ENCODE measurements at regions not wholly inside any gene's neighbourhood (a gene's known extent, or its start where the extent isn't known, plus 50 kb on each side); places are given as distances from the start of the nearest gene placed in this dataset.
"Not testable (repeated sequence)": the region's sequence is repeated elsewhere in the genome, so short reads cannot be mapped to it uniquely, and the experiment has no call there.

DNA sequence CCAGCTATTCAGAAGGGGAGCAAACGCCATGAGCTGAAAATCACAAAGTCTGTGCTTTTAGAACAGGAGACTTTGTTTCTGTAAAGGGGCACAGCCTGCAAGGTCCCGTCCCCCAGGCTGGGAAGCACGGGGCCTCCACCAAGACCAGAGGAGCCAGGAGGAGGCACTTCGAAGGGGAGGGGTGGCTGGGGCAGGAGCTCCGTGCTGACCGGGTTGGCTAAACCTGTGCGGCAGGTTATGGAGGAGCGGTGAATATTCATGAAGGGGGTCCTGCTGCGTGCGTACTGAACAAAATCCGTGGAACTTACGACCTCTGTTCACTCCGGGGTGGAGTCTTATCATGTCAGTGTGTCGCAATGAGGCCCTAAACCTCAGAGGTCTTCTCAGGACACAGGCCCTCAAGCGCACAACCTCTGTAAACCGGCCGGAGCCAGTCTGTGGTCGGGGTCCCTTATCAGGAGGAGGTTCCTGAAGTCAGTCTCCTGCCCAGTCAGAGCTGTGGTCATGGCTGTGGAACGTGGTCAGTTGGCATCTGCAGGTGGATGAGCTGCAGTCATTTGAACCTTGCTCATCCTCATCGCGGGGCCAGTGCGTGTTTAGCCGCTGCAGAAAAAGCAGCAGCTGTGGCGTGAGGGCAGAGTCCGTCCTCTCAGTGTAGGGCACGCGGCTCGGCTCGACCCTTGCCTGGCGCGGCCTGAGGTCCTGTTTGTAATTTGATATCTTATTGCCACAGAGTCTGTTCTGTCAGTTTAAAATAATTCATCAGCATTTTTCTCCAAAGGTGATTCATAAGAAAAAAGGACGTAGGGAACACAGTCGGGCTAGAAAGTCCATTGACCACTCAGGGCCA lies 5507.7 kb upstream of the TPTE start:
- DNase-seq (ENCODE audit: low read depth): not testable (repeated sequence)

DNA sequence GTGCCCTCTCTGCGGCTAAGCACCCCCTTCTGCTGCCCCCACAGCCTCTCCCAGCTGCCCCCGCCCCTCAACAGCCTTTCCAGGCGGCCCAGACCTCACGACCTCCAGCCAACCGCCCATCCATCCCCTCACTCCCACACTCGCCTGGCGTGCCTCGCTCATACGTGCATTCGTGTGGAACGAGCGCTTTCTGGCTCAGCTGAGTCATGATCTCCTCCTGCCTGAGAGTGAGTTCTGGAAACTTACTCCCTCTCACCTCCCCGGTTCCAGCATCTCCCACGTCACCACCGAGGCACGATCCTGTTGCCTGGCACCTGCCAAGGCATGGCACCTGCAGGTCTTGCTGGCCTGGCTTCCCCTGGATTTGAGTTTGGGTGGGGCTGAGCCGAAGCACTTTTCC lies 5506.2 kb upstream of the TPTE start:
- DNase-seq (ENCODE audit: low read depth): not testable (repeated sequence)

DNA sequence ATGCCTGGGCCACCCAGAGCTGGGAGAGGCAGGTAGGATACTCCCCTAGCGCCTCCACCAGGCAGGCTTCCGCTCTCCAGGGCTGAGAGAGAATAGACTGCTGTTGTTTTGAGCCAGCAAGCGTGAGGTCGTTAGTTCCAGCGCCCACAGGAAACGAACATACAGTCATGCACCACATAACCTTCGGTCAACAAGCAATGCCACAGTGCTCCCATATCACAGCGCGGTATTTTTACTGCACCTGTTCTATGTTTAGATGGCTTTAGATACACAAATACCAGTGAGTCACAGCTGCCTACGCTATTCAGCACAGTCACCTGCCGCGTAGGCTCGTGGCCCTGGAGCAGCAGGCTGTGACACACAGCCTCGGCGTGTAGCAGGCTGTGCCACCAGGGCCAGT lies 5502.3 kb upstream of the TPTE start:
- not testable (repeated sequence) for DNase-seq (ENCODE audit: low read depth)

DNA sequence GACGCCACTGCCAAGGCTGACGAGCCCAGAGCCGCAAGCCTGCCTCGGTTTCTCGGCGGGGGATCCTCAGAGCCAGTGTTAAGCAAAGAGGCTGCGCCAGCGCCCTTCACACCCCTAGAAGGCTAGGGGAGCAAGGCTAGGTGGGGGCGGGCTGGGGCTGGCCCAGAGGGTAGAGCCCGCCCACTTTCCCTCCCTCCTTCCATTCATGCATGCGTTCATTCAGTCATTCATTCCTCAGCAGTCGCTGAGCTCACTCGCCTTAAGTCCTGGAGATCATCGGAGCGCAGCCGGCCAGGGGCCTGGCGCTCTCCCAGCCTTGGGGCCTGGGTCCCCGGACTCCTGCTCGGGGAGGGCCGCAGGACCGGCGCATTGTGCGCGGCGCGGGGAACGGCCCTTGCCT lies 5499.6 kb upstream of the TPTE start:
- DNase-seq (ENCODE audit: low read depth): not testable (repeated sequence)

DNA sequence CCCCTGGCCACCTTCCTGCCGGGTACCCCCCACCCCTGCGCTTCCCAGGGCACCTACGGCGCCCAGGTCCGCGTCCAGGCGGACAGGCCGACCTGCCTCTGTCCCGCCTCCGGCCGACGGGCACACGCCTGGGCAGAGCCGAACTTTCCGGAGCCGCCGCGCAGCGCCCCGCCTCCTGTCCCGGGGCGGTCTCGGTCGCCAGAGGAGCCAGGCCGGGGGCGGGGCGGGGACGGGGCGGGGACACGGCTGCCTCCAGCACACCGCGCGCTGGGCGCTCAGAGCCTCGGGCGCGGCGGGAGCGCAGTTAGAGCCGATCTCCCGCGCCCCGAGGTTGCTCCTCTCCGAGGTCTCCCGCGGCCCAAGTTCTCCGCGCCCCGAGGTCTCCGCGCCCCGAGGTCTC lies 5499.1 kb upstream of the TPTE start:
- DNase-seq (ENCODE audit: low read depth): not testable (repeated sequence)

DNA sequence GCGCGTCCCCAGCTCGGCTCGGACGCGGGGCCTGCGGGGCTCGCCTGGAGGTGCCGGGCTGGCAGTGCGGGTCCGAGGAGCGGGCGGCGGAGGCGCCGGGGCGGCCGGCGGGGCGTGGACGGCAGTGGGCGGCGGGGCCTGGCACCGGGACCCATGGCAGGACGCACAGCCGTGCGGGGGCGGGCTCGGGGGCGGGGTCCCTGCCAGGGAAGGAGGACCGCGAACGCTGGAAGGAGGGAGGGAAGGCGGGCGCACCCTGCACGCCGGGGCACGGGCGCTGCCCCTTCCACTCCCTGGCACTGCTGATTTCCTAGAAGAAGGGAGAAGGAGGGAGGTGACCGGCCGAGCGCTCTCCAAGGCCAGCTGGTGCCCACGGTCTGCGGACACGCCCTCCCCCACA lies 5498.6 kb upstream of the TPTE start:
- DNase-seq (ENCODE audit: low read depth): not testable (repeated sequence)

DNA sequence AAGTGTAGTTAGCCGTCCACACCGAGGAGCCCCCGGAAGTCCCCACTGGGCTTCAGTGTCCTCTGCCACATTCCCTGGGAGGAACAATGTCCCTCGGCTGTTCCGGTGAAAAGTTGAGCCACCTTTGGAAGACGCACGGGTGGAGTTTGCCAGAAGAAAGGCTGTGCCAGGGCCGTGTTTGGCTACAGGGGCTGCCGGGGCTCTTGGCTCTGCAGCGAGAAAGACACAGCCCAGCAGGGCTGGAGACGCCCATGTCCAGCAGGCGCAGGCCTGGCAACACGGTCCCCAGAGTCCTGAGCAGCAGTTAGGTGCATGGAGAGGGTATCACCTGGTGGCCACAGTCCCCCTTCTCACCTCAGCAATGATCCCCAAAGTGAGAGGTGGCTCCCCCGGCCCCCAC lies 5486.2 kb upstream of the TPTE start:
- DNase-seq (ENCODE audit: low read depth): not testable (repeated sequence)

DNA sequence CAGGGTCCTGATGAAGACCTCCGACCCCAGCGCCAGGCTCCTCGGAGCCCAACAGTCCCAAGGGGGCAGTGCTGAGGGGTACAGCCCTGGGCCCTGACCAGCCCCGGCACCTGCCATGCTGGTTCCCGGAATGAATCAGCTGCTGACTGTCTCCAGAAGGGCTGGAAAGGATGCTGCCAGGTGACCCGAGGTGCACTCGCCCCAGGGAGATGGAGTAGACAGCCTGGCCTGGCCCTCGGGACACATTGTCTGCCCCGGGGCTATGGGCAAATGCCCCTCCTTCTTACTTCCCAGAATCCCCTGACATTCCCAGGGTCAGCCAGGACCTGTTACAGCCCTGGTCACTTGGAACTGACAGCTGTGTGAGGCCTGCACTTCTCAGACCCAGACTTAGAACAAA lies 5485.8 kb upstream of the TPTE start:
- not testable (repeated sequence) for DNase-seq (ENCODE audit: low read depth)

DNA sequence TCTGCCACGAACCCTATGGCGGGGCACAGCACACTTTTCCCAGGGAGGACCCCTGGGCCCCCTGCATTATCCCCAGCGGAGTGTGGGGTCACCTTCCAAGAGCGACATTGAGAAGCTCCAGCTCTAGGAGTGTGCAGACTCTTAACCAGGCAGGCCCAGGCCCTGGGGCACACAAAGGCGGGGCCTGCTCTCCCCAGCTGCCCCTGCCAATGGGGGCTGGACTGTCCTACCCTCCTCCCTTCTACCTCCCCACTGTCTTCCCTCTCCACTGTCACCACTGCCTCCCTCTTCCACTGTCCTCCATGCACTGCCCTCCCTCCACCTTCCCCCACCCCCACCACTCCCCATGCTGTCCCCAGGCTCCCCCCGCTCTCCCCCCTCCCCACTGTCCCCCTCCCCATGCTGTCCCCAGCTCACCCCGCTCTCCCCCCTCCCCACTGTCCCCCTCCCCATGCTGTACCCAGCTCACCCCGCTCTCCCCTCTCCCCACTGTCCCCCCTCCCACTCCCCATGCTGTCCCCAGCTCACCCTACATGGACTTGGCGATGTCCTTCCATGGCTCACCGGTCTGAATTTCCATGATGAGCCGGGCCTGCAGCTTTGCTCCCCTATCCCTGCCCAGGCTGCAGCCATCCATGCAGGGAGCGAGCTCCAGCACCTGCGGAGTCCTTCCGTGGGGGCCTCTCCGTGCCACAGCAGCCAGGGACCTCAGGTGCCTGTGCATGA lies 5483.6 kb upstream of the TPTE start:
- DNase-seq (ENCODE audit: low read depth): not testable (repeated sequence)

DNA sequence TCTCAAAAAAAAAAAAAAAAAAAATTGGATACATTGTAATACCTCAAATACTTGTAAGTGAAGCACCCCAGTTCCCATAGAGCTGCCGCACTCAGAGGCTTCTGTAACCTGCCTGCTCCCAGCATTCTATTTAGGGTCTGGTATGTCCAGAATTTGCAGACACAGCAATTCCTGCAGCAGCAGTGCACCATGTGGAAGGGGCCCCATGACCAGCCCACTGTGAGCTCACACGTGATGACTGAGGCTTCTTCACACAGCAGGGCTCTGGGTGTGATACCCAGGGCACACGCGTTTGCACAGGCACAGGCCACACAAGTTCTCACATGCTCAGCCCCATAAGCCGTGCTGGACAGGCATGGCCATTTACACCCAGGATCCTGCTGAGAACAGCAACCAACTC lies 5481.5 kb upstream of the TPTE start:
- not testable (repeated sequence) for DNase-seq (ENCODE audit: low read depth)

DNA sequence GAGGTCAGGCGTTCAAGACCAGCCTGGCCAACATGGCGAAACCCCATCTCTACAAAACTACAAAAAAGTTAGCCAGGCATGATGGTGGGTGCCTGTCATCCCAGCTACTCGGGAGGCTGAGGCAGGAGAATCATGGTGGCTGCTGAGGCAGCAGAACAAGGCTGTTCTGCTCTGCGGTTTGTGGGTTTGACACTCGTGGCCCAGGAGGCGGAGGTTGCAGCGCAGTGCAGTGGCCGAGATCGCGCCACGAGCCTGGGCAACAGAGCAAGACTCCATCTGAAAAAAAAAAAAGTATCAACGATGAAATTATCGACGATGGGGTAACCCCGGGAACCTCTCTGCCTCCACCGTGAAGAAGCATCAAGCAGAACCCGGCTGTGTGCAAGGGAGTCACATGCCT lies 5478.8 kb upstream of the TPTE start:
- not testable (repeated sequence) for DNase-seq (ENCODE audit: low read depth)

DNA sequence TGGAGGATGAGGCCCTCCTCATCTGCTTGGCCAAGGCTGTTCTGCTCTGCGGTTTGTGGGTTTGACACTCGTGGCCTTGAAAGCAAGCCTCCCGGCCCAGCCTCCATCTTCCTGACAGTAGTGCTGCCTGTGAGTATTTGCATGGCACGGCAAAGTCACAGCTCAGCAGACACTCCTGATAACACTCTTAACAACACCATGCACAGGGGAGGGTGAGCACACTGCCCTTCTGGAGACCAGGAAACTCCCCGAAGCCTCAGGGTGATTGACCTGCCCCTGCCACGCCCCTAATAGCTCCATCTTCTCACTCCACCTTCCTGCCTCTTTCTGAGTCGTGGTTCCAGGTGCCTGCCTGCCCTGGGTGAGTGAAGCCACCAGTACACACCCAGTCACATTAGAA lies 5476.6 kb upstream of the TPTE start:
- not testable (repeated sequence) for DNase-seq (ENCODE audit: low read depth)

DNA sequence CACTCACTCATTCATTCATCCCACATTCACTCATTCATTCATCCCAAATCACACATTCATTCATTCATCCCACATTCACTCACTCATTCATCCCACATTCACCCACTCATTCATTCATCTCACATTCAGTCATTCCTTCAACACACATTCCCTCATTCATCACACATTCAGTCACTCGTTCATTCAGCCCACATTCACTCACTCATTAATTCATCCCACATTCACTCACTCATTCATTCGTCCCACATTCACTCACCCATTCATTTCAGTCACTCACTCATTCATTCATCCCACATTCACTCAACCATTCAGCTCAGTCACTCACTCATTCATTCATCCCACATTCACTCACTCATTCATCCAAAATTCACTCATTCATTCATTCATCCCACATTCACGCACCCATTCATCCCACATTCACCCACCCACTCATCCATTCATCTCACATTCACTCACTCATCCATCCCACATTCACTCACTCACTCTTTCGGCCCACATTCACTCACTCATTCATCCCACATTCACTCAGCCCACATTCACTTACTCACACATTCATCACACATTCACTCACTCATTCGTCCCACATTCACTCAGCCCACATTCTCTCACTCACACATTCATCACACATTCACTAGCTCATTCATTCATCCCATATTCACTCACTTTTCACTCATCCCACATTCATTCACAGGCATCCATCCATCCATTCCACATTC lies 5469.9 kb upstream of the TPTE start:
- DNase-seq (ENCODE audit: low read depth): not testable (repeated sequence)

DNA sequence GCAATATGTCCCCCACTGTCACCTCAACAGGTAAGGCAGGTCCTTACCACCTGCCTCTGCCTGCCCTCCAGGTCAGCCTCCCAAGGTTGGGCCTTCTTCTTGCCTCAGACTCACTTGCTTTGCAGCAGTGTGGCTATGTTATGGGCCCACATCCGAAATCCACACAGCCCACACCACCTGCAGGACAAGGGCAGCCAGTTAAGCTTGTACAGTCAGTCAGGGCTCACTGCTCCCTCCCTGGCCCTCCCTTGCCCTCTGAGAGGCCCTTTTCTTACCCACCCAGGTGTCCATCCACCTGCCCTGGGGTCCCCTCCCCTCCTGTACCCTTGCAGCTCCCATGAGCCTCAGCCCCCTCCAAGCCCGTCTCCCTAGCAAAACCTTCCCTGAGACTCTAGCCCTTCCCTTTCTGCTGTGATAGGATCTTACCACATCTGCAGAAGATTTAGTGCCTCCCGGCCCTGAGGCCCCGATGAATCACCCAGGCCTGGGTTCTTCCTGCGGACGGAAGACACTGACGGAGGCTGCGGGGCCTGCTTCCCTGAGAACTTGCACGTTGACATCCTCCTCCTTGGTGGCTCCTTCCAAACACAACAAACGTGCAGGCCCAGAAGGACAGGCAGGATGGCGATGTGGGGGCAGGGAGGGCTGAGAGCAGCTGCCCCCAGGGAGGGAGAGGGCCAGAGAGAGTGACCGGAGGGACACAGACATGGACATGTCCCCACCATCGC lies 5466.2 kb upstream of the TPTE start:
- not testable (repeated sequence) for DNase-seq (ENCODE audit: low read depth)

DNA sequence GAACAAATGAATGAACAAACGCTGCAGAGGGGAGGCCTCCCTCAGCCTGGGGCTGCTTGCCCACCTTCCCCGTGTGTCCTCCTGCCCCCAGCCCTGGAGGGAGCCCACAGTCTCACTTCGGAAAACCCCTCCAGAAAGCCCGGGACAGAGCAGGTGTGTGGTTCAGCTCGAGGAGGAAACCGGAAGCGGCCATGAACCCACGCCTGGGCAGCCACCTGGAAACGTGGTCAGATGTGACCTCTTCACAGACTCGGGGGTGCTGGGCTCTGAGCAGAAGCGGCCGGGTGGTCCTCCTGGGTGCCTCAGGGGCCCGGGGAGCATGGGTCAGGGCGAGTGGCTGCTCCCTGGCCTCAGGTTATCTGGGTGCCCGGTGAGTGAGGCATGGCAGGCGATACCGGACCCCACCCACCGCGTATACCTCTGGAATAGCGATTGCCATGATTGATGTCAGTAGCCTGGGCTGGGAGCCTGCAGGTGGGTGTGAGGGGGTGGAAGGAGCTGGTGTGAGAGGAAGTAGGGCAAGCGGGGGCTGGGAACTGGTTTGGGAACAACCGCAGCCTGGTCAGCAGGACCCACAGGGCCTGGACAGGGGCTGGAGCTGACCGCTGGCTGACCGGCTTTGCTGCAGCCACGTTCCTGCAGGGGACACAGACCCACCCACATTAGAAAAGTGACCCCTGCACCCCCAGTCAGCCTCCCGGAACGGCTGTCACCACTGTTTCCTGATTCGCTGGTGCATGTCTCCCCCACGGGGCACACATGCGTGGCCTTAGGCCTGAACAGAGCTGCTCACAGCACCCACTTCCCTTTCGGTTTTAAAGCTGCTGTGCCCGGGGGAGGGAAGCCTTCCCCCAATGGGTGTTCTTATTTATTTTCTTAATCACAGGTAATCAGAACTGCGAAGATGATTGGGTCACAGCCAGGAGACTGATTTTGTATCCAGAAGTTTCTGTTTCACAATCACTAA lies 5465.1 kb upstream of the TPTE start:
- DNase-seq (ENCODE audit: low read depth): not testable (repeated sequence)

DNA sequence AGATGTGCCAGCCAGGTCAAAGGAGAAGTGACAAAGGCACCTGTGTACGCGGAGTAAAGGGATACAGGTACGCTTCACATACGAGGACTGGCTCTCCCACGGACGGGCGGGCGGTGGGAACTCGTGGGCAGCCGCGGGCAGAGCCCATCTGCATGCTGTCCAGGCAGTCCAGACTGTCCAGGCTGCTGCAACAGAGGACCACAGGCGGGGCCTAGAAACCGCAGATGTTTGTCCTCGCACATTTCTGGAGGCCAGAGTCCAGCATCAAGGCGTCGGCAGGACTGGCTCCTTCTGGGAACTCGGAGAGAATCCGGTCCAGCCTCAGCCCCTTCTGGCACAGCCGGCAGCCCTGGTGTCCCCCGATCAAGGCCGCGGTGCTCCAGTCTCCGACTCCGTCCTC lies 5464.3 kb upstream of the TPTE start:
- DNase-seq (ENCODE audit: low read depth): not testable (repeated sequence)

DNA sequence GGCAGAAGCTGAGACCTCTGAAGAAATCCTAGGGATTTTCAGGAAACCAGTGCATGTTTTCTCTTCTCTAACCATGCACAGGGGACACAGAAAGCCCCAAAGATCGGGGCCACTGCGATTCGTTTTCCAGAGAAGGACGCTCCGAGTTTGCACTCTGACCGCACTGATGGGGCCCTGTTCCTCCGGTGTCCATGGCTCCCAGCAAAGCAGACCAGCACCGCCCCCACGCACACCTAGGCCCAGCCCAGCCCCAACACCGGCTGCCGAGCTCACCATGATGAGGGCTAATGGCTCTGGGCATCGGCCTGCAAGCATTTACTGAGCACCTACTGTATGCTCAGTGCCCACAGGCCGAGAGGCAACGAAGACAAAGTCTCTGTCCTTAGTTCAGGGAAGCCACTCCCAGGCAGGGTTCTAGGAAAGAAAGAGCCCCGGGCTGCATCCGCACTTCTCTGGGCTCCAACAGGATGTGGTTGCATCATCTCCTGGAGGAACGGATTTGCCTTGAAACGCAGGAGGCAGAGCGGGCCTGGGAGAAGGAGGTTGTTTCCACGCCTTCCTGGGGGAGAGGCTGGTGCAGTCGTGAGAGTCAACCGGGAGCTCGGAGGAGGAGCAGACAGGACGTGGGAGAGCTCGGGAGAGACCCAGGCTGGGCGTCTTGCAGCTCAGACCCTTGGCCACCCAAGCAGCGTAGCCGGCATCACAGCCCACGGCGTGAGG lies 5460.9 kb upstream of the TPTE start:
- DNase-seq (ENCODE audit: low read depth): not testable (repeated sequence)

DNA sequence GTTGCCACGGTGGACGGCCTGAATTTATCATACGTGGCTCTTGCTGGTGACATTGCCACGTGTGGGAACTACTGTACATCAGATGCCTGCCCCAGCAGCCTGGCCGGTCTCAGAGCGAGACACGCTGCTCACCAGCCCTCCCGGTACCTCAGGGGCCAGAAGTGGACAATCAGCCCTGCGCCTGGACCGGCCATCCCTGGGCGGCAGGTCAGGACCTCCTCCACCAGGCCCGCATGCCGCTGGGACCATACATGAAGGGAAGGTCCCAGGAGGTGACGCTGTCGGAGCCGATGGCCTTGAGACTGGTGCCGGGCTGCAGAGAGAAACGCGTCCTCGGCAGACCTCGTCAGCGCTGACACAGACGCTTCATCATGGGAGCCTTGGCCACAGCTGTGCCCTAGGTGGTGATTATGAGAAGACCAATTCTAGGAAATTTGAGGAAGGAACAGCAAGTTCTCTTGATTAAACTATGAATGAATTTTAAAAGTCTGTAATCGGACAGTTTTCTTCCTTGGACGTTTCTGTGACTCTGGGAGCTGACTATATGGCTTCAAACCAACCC lies 5456.7 kb upstream of the TPTE start:
- not testable (repeated sequence) for DNase-seq (ENCODE audit: low read depth)

Data from T follicular helper cell (primary cell).